ENCODE measurements at regions not wholly inside any gene's neighbourhood (a gene's known extent, or its start where the extent isn't known, plus 50 kb on each side); places are given as distances from the start of the nearest gene placed in this dataset.

DNA sequence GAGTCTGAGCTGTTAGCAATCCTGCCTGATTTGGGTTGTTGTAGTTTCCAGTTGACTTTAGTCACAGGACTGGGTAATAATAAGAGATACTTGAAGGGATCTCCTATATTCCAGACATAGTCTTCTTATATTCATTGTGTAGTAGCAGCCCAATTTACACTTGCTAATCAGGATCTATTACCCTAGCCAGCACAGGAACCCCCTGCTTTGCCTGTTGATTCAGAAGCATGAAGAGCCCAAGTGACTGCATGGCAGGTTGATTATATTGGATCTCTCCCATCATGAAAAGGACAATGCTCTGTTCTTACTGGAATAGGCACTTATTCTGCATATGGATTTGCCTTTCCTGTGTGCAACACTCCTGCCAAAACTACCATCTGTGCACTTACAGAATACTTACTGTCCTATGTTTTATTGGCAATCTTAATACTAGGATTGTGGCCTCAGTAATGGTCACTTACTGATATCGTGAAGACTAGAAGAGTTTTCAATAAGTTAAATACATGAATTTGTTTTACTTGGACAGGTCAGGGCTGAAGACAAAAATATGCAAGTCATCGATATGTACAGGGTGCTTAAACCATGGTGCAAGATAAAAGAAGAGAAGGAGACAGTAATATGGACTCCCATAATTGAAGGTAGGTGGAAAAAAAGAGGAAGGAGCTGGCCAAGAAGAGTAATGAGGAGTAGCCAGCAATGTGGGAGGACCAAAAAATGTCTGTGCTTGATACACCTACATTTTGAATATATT, 304.1 kb downstream of the MCTP2 start:
- DNase-seq, result peak; percentile 23

DNA sequence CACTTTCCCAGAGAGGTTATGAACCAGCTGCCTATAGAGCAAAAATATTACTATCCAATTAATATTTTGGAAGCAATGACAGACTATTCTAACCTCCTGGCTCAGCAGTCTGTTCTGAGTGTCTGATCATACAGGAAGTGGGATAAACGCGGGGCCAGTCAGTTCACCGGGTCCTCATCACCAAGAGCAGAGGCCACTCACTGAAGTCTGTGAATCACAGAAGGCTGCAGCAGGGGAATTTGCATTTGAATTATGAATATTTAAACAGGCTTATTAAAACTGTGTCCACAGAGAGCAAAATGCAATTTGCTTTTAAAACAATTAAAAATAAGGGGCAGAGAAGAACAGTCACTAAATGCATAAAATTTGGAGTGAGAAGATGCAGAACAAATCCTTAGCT, 305.2 kb downstream of the MCTP2 start:
- DNase-seq, result no peak

GRCh38 chr15:94538280-94538679, 306.9 kb downstream of the MCTP2 start:
- no peak for DNase-seq

DNA sequence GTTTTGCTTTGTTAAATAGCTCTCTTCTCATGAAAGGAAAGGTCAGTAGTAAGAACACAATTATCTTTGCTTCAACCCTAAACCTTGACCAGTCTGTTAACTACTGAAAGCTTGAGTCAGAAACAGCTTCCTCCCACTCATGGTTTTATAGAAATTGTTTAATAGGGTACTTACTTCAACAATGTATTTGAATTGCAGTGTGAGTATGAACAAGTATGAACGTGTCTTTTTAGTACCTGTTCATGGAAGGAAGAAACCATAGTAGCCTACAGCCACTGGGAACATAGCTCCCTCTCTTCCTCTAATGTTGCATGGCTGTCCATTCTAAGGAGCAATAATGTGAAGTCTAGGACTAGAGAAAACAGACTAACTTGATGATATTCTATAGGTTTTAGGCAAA, 311.0 kb downstream of the MCTP2 start:
- no peak for DNase-seq

DNA sequence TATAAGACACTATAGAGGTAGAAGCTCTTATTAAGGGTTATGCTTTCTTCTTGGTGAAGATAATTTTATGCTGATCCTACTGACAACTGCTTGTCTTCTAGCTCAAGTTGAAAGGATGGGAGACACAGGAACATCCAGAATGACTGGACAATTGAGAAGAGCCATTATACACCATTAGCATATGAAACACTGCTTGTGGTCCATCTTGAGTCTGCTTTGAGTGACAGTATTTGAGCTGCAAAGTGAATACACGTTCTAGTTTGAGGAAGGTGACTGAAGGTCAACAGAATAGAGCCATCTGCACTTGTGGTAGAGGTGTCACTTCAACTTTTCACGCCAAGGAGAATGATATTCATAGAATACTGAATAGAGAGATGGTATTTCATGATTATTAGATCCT, 315.4 kb downstream of the MCTP2 start:
- DNase-seq, result no peak

DNA sequence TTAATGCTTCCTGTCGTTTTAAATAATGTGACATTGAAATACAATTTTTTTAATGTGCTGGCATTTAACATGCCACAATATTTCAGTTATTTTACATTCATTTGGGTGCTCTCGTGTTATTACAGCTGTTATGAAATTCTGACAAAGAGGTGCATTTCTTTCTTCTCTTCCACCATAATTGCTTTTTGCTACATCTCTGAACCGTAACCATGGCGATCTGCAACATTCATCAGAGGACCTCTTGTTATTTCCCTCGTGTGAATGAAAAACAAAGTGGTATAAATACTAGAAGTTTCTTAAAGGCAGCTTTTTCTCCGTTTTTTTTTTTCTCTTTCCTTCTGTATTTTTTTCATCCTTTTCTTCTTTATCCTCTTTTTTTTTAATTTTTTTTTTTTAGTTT, 316.4 kb downstream of the MCTP2 start:
- no peak for DNase-seq

GRCh38 chr15:94555841-94556519, 324.6 kb downstream of the MCTP2 start:
- DNase-seq, result no peak

DNA sequence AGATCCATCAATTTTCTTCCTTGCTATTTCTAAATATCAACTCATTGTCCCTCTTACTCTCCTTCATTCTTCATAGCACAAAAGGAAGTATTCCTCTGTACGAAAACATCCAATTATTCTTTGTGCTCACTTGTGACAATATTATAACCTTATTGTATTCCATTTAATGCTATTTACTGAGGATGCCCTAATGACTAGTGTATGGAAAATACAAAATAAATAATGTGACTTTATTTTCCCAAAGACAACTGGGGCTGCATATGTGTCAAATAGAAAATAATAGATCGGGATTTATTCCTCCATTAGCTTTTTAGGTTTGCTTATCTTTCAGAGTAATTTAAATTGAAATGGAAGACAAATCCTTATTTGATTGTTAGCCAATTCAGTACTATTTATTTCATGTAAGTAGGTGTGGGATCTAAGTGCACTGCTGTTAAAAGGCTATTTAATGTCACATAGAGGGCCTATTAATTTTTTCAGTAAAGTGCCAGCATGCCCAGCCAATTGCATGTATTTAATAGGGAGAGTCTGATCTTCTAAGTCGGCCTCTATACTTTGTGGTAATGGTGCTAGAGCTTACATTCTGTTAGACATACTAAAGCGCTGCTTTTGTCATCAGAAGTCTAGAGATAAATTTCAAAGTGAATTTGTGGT, 329.8 kb downstream of the MCTP2 start:
- no peak for DNase-seq

DNA sequence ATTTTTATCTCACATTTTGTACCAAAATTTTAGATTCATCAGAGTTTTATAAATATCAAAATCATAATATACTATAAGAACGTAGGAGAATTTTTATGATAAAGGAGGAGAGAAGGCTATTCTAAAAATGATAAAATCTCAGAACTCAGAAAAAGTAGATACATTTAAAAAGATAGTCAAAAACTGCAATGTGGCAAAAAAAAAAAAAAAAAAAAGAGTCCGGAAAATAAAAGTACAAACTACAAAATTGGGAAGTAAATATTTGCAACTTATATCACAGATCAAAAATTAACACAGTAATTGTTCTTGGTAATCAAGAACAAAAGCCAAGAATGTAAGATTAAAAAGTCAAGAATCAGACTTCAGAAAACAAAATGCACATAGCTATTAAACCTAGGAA, 332.1 kb downstream of the MCTP2 start:
- no peak for DNase-seq

GRCh38 chr15:94576889-94577533, 345.6 kb downstream of the MCTP2 start:
- DNase-seq, result no peak

DNA sequence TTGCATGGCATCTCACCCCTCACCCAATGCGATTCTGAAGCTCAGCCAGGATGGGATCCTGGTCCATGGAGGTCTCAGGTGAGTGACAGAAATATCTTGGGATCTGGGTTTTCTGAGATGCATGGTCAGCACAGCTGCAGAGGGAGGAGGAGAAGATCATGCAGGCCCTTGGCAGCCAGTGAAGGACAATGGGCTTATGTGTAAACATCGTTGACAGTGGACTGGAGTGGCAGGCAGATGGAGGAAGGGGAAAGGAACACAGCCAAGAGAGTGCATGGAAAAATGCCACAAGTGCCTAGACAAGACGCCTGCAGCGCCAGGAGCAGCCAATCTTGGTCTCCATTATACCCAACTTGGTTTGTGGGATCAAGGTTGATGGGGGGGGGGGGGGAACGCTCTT, 347.9 kb downstream of the MCTP2 start:
- DNase-seq, result peak; percentile 28

GRCh38 chr15:94580211-94580885, 349.0 kb downstream of the MCTP2 start:
- DNase-seq, result no peak

GRCh38 chr15:94582368-94582767, 351.0 kb downstream of the MCTP2 start:
- DNase-seq, result peak; percentile 17

GRCh38 chr15:94584833-94585244, 353.5 kb downstream of the MCTP2 start:
- no peak for DNase-seq

GRCh38 chr15:94586099-94586498, 354.7 kb downstream of the MCTP2 start:
- no peak for DNase-seq

GRCh38 chr15:94587113-94587512, 355.8 kb downstream of the MCTP2 start:
- DNase-seq, result no peak

- DNase-seq, result no peak
Observed at GRCh38 chr15:94588993-94589392, 357.6 kb downstream of the MCTP2 start.

DNA sequence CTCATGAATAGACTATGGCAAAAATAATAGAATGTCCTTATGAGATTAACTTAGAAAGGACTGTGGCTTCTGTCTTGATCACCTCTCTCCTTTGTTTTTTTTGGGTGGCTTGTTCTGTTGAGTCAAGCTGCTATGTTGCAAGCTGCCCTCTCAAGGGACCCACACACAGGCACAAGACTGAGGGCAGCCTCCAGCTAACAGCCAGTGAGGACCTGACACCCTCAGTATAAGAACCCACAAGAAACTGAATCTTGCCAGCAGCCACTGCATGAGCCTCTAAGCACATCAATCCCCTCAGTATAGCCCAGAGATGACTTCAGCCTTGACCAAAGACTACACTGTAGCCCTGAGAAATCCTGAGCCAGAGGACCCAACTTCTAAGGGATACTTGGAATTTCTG, 361.1 kb downstream of the MCTP2 start:
- DNase-seq, result no peak

DNA sequence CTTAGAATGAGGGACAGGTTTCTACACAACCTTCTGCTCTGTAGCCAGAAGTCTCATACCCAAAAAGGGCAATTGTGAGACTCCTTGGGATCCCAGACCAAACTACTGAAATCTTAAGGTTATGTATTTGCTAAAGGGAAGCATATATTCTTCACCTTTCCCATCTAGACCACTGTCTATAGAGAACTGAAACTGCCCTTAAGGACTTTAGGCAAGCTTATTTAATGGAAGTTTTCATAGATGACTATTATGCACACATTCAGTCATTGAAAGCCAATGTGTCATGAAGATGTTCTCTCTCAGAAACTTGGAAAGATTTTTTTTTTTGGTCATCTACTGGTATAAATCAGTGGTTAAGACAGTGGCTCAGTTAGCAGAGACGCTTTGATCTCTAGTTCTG, 365.3 kb downstream of the MCTP2 start:
- no peak for DNase-seq

DNA sequence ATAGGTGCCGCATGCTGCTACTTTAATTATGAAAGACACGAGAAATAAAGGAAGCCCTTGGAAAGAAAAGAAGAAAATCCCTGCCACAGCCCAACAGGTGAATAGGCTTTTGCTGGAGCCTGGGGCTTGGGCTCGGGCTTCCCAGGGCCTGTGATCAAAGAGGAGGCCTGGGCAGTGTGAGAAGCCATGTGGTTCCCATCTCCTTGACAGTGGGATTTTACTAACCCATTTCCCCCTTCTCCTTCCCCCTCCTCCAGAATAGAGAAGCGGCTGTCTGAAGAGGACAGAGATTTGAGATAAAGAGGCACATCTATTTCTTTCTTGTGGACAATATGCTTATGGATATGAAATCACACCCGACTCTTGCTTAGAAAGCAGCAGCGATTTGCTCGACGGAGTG, 369.1 kb downstream of the MCTP2 start:
- no peak for DNase-seq

DNA sequence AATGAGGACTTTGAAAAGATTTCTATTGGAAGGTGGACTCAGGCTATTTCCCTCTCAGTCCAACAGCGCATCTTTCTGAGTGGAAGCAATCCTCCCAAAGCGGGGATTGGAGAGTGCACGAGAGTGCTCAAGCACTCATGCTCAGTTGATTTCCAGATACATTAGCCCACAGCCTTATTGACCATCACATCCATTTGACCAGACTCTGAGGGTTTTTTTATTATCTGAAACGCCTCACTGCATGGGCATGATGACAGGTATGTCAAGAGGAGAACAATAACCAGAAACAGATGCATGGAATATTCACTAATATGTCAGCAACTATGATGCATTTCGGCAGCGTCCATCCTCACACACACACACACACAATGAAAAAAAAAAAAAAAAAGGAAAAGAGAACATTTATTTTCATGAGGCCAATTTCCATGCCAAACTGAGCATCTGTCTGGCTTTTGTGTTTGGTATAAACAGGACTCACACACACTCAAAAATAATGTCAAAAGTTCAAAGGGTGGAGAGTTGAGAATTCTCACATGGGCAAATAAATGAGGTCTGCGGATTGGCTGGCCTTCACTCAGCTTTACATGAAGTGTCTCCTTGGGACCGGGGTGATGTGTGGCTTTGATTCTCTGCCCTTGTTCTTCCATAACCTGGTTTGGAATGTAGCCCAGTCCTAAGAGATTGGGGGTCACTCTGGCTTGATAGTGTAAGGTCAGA, 371.6 kb downstream of the MCTP2 start:
- DNase-seq, result peak; percentile 43

- no peak for DNase-seq
Observed at GRCh38 chr15:94606286-94606685, 374.9 kb downstream of the MCTP2 start.

Data from NCI-H1092 treated with DMSO at 0.1 percent for 48 hours (cell line).